ENCODE measurements at regions not wholly inside any gene's neighbourhood (a gene's known extent, or its start where the extent isn't known, plus 50 kb on each side); places are given as distances from the start of the nearest gene placed in this dataset.

DNA sequence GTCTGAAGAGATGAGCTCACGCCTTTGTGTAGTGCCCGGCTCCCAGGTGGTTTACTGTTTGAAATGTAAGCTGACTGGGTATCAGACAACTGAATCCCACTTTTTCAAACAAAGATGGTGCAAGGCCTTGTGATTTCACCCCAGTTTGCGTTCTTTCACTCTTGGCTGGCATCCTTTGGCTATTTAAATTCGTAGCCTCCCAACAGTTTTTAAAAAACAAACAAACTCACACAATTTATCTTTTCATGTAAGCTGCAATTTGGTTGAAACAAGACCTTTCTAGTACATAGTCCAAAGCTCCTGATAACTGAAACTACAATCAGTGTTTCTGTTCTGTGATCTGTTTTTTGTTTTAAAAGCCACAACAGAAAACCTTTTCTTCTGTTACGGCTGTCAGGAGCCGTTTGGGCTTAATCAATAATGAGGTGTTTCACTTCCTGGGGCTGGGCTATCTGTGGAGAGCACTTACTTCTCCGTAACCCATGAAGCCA is 65.1 kb upstream of the NPAS1 start:
- H3K4me2 ChIP-seq (ENCODE audit: control insufficient read depth, extremely low read depth, insufficient read depth, low read depth, low read length): no peak overlapping the region
- peaks cover 9% of the 10 kb centered on the region for H4K20me1 ChIP-seq (ENCODE audit: control insufficient read depth, extremely low read depth, insufficient read depth, low read length)
- H3K9me3 ChIP-seq (ENCODE audit: control insufficient read depth, low read depth, low read length): no peaks in the 10 kb centered on the region
- H3K27ac ChIP-seq (ENCODE audit: control insufficient read depth, insufficient read depth, low read length): no peak overlapping the region
- H3K36me3 ChIP-seq (ENCODE audit: control insufficient read depth in 2 of 2, extremely low read depth in 1 of 2, insufficient read depth in 2 of 2, low read length in 2 of 2): peaks cover 0 to 1% of the 10 kb centered on the region in 2 experiments
- H3K4me1 ChIP-seq (ENCODE audit: control insufficient read depth, extremely low read depth, insufficient read depth, low read length): peaks cover 32% of the 10 kb centered on the region
- no peak overlapping the region for H3K4me3 ChIP-seq (ENCODE audit: control insufficient read depth in 2 of 3, extremely low read depth in 1 of 3, insufficient read depth in 2 of 3, low read depth in 1 of 3, low read length in 3 of 3)
- DNase-seq (ENCODE audit: low read depth, low spot score) (no peak), FAIRE-seq (no peak)
- peaks cover 3% of the 10 kb centered on the region for H3K9me1 ChIP-seq (ENCODE audit: control insufficient read depth, extremely low read depth, insufficient read depth, low read length)
- peaks cover 25% of the 10 kb centered on the region for H3K79me2 ChIP-seq (ENCODE audit: control insufficient read depth, insufficient read depth, low read length)
- dilution Hi-C loops (cut with MboI; ENCODE audit: extremely low pct_ligation_motif_present, low sequenced_read_pairs): no loop called here
- no peak overlapping the region for H2AFZ ChIP-seq (ENCODE audit: control insufficient read depth, low read length)
- H3K9ac ChIP-seq (ENCODE audit: control insufficient read depth, extremely low read depth, insufficient read depth, low read length): no peak overlapping the region
- TF ChIP-seq, protein P1, sequence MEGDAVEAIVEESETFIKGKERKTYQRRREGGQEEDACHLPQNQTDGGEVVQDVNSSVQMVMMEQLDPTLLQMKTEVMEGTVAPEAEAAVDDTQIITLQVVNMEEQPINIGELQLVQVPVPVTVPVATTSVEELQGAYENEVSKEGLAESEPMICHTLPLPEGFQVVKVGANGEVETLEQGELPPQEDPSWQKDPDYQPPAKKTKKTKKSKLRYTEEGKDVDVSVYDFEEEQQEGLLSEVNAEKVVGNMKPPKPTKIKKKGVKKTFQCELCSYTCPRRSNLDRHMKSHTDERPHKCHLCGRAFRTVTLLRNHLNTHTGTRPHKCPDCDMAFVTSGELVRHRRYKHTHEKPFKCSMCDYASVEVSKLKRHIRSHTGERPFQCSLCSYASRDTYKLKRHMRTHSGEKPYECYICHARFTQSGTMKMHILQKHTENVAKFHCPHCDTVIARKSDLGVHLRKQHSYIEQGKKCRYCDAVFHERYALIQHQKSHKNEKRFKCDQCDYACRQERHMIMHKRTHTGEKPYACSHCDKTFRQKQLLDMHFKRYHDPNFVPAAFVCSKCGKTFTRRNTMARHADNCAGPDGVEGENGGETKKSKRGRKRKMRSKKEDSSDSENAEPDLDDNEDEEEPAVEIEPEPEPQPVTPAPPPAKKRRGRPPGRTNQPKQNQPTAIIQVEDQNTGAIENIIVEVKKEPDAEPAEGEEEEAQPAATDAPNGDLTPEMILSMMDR (optimal IDR thresholded peaks at IDR 0.05 in 1 of 3, IDR thresholded peaks at IDR 0.05 in 1 of 3, conservative IDR thresholded peaks at IDR 0.05 in 1 of 3; ENCODE audit: extremely low read depth in 1 of 3, insufficient read depth in 2 of 3, low read length in 3 of 3): no peak
- no peak for TF ChIP-seq EZH2 (IDR thresholded peaks at IDR 0.05; ENCODE audit: low read length)
- H3K27me3 ChIP-seq (ENCODE audit: control insufficient read depth, extremely low read depth, insufficient read depth, low read length): no peaks in the 10 kb centered on the region

DNA sequence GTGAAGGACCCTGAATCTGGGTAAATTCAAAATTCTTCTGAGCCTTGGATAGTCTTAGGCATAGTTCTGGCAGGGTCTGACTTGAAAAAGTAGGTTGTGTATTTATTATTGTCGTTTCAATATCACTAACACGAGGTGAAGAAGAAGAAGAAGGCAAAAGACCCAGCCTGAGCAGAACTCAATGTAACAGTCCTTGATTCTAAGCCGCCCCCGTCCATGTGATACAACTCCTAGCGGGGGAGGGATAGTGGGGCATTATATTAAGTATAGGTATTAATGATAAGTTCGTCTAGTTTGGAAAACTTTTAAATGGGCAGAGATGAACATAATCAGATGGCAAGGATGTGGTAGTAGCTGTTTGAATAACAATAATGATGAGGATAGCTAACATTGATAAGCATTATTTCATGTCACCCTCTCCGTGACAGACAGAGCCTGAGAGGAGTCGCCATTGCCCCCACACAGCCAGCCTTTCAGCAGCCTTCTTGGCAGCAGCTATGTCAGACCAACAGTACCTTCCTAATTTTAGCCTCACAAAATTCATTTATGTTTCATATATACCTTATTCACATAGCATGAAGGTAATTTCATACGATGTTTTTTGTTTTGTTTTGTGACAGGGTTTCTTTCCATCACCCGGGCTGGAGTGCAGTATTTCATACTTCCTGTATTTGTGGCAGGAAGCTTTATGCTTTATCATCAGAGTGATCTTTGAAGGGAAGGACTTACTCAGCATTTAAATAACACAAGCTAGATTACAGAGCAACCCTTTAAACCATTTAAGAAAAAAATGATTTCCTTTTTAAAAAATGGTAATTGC is 64.4 kb upstream of the NPAS1 start:
- Histone ChIP-seq H3K79me2 (ENCODE audit: control insufficient read depth, insufficient read depth, low read length) (peaks cover 27% of the 10 kb centered on the region), H3K36me3 (ENCODE audit: control insufficient read depth in 2 of 2, extremely low read depth in 1 of 2, insufficient read depth in 2 of 2, low read length in 2 of 2) (peaks cover 0 to 1% of the 10 kb centered on the region in 2 experiments), H3K27ac (ENCODE audit: control insufficient read depth, insufficient read depth, low read length) (no peak overlapping the region), H3K4me2 (ENCODE audit: control insufficient read depth, extremely low read depth, insufficient read depth, low read depth, low read length) (no peak overlapping the region), H3K9ac (ENCODE audit: control insufficient read depth, extremely low read depth, insufficient read depth, low read length) (no peak overlapping the region), H3K4me1 (ENCODE audit: control insufficient read depth, extremely low read depth, insufficient read depth, low read length) (peaks cover 26% of the 10 kb centered on the region), H3K9me3 (ENCODE audit: control insufficient read depth, low read depth, low read length) (no peaks in the 10 kb centered on the region), H4K20me1 (ENCODE audit: control insufficient read depth, extremely low read depth, insufficient read depth, low read length) (peaks cover 9% of the 10 kb centered on the region), H3K27me3 (ENCODE audit: control insufficient read depth, extremely low read depth, insufficient read depth, low read length) (no peaks in the 10 kb centered on the region), H3K4me3 (ENCODE audit: control insufficient read depth in 2 of 3, extremely low read depth in 1 of 3, insufficient read depth in 2 of 3, low read depth in 1 of 3, low read length in 3 of 3) (no peak overlapping the region), H3K9me1 (ENCODE audit: control insufficient read depth, extremely low read depth, insufficient read depth, low read length) (peaks cover 3% of the 10 kb centered on the region), H2AFZ (ENCODE audit: control insufficient read depth, low read length) (no peak overlapping the region)
- no peak for TF ChIP-seq EZH2 (IDR thresholded peaks at IDR 0.05; ENCODE audit: low read length)
- TF ChIP-seq, protein P1 (optimal IDR thresholded peaks at IDR 0.05 in 1 of 3, IDR thresholded peaks at IDR 0.05 in 1 of 3, conservative IDR thresholded peaks at IDR 0.05 in 1 of 3; ENCODE audit: extremely low read depth in 1 of 3, insufficient read depth in 2 of 3, low read length in 3 of 3): no peak
- dilution Hi-C loops (cut with MboI; ENCODE audit: extremely low pct_ligation_motif_present, low sequenced_read_pairs): no loop called here
- DNase-seq (ENCODE audit: low read depth, low spot score) (no peak), FAIRE-seq (no peak)

Measured in keratinocyte (primary cell).